Bone marrow (tissue), 2 donors: ENCODE measurements at regions not wholly inside any gene's neighbourhood (a gene's known extent, or its start where the extent isn't known, plus 50 kb on each side); places are given as distances from the start of the nearest gene placed in this dataset.
"Not testable (repeated sequence)": the region's sequence is repeated elsewhere in the genome, so short reads cannot be mapped to it uniquely, and the experiment has no call there.

Experiments
- DNase-seq, 2 donors: peaks; one replicate each; lab custom pipeline; 2025; lab: John Stamatoyannopoulos, UW

- no peak for DNase-seq
These were observed 243.8 kb upstream of the EPHA7 start for GRCh38 chr6:93663111-93663510.

DNA sequence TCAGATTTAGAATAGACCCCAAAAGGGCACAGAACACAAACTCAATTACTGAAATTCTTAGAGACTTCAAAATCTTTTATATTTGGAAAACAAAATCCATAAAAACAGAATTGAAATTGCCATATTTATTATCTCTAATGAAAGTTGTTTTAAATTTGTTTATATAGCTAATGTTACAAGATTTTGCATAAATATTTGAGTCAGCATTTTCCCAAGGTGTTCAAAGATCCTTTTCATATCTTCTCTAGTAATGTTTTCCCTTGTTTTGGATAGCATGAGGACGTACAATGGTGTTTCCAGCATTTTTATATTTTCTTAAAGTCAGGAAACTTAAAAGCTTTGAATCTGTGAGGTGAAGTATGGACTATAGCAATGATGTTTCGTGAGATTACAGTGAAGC is 235.2 kb upstream of the EPHA7 start:
- DNase-seq, result no peak

DNA sequence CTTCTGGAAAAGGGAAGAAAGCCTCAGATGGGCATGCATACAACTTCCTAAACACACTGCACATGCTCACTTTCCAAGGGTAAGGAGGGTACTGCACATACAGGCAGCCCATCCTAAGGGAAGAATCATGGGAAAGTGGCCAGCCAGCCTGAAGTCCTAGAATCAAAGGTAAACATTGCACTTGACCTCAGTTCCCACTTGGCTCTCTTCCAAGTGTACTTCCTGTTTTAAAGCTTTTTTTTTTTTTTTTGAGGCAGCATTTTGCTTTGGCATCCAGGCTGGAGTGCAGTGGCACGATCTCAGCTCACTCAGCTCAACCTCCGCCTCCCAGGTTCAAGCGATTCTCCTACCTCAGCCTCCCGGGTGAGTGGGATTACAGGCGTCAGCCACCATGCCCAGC is 225.3 kb upstream of the EPHA7 start:
- DNase-seq, result no peak

DNA sequence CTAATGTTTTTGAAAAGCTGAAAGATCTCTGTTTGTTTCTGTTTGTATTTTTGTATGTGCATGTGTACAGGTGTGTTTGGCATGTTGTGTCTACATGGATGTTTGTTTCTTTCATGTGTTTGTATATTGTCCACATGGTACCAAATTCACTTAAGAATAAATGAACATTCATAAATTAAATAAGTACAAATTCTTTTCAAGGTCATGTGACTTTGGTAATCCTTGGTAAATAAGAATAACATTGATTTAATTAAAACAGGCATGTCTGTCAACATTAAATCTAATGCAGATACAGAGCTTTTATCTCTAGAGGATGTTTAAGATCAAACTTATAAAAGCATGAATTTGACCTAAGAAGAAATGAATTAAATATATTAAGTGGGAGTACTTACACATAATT is 219.8 kb upstream of the EPHA7 start:
- DNase-seq, result no peak

- DNase-seq, result not testable (repeated sequence)
These were observed 217.8 kb upstream of the EPHA7 start for GRCh38 chr6:93636987-93637664.

- DNase-seq, result no peak
These were observed 205.0 kb upstream of the EPHA7 start for GRCh38 chr6:93624408-93624807.

DNA sequence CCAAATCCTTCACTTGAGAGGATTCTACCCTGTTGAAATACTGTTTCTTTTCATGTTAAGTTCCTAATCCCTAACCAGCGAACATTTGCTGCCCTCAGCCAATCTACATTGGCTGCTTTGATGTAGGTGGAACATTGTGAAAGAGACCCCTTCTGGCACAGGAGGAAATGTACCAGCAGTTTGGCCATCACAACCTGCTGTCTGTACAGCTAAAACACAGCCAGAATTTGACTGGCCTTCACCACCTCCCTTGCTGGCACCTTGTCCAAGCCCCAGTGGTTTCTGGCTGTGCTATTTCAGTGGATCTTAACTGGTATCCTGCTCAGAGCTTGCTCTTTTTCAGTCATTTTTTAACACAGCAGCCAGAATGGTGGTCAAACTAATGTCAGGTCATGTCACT is 202.1 kb upstream of the EPHA7 start:
- DNase-seq, result no peak

DNA sequence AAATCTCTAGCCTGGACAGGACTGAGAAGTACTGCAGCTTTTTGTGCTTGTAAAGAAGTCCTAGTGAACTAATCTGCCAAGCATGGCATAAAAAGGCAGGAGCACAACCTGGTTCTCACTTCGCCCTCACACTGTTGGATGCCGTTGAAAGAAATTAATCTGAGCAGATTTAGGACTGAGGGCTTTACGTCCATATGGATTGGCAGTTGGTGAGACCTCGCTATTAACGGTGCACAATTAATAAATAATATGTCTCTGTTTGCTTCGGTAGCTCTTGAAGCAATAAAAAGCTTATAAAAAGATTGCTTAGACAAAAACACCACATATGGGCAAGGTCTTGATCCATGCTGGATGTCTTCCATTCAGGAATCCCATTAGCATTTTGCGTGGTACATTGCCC is 185.6 kb upstream of the EPHA7 start:
- DNase-seq, result no peak

DNA sequence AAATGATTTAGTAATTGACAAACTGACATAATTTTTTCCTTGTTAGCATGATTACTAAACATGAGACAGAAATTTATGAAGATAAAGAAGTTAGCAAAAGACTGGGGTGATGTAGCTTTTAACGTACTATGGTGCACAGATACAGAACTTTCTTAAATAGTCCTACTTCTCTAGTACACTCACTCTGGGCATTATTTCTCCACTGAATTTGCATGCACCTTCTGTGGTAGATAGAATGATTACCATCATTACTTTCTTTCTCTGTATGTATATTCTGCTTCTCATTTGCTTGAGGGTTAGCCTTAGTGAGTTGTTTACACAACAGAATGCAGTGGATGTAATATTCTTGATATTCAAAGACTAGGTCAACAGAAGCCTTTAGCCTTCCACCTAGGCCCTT is 173.1 kb upstream of the EPHA7 start:
- no peak for DNase-seq

DNA sequence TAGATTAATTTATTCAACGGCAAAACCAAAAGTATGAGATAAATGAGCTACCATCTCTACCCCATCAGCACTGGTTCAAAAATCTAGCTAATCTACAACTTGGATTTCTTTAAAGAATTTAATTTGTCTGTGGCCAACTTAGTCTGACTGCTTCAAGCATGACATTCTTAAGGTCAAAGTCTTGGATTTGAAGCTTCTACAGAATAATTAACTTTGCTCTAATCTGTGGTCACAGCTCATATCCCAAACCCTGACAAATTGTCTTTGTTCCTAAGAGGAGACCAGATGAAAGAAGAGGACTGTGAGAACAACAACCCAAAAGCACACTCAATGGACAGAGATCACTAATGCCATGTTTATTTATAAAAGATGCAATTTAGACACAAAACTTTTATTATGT is 166.9 kb upstream of the EPHA7 start:
- no peak for DNase-seq

GRCh38 chr6:93584300-93584699 is 164.9 kb upstream of the EPHA7 start:
- DNase-seq, result no peak

DNA sequence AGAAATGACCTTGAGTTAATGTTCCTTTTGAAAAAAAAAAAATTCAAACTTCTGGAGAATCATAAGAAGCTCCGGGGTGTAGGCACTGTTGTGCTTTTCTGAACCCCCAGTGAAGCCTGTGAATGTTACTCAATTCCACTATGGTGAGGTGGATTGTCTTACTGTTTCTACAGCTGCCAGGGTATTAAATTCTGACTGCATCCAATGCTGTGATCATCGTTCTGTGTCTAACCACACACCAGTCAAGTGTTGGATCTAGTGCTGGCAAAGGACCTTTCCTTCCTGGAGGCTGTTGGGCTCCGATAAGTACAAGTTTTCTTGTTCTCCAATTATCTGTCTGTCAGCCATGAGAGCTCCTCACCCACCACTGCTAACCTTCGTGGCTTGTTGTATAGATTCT is 162.0 kb upstream of the EPHA7 start:
- DNase-seq, result no peak

DNA sequence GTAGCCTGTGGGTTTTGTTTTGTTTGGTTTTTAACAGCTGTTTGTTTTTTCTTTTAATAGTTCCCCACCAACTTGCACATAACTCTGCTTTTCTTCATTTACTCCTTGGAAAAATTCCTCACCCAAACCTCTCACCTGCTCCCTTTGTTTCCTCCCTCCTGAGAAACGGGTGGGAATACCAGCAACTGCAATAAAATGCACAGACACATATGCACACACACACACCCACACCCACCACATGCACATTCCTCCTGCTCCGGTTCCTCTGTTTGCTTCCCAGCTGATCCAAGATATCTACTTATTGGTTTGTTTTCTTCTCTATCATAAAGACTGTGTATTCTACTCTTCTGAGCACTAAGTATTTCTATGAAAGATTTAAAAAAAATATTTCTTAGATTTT is 161.1 kb upstream of the EPHA7 start:
- DNase-seq, result no peak

DNA sequence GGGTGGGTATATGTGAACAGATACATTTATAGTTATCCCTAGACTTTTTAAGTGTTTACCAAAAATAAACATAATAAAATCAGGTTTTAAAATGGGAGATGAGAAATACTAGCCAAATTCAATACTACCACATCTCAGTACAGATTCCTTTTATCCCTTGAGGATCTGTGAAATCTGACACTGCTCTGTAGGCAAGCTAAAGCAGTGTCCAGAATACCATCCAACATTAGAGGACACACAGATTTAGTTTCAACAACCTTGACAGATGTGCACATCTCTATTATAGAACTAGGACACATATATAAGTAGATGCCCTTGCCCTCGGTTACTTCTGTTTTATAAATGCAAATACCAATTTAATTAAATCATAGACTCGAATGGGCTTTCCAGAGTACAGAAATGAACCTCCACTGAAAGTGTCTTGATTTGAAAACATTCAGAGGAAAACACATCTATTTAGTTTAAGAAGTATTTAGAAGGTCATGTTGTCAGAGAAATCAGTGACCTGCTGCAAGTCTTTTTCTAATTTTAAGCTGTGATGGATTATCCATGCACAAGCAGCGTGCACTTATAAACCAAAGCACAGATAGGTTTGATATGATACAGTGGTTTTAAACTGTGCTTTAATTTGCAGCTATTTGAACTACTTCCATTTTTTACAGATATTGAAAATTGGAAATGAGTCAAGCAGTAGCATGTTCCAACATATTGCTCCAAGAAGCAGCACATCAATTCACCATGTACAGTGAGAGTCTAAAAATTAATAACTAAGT is 156.3 kb upstream of the EPHA7 start:
- DNase-seq, result no peak

- DNase-seq, result no peak
These were observed 154.9 kb upstream of the EPHA7 start for GRCh38 chr6:93574299-93574698.

DNA sequence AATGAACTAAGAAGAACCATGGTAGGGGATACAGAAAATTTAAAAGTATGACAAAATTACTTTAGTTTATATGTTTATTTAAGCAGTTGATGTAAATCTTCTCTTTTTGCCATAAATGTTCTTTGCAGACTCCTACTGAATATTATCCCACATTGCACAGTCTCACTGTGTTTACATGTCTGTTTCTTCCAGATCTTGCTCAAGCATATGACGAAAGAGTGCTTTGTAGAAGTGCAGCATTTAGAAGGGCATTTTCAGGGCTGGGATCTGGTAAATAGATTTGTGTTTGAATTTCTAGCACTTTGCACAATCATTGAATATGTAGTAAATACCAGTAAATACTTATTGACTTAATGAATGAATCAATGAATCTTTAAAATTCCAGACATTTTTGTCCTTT is 152.0 kb upstream of the EPHA7 start:
- no peak for DNase-seq

- DNase-seq, result no peak
These were observed 148.8 kb upstream of the EPHA7 start for GRCh38 chr6:93568169-93568568.

GRCh38 chr6:93567164-93567563 is 147.8 kb upstream of the EPHA7 start:
- no peak for DNase-seq

- no peak for DNase-seq
These were observed 146.9 kb upstream of the EPHA7 start for GRCh38 chr6:93566285-93566684.

DNA sequence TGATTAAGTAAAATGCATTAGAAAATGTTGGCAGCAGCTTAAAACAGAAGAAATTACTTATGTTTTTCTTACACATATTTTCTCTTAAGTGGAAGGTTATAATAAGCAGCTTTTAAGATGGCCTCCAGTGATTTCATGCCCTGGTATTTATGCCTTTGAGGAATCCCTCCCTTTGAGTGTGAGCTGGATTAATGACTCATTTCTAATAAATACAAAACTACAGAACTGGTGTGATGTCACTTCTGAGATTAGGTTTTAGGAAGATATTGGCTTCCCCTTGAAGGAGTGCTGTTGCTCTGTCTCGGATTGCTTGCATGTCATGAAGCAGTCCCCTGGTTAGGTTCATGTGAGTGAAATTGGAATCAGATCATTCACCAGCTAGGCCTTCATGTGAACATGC is 143.2 kb upstream of the EPHA7 start:
- no peak for DNase-seq

DNA sequence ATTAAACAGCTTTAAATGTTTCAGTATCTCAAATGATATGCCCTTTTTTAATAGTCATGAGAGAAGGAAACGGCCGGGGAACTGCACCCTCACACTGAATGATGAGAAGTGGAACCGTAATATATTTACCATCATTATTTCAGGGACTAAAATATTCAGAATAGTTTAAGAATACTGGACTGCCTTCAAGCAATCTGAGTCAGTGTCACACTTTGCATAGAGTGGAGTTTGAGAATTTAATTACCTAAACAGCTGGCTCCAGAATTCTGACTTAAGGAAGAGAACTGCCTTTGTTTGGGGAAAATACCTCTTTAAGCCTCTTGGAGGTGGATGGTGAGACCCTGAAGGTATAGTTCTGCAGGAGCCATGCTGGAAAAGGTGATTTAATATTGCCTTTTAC is 135.9 kb upstream of the EPHA7 start:
- no peak for DNase-seq

DNA sequence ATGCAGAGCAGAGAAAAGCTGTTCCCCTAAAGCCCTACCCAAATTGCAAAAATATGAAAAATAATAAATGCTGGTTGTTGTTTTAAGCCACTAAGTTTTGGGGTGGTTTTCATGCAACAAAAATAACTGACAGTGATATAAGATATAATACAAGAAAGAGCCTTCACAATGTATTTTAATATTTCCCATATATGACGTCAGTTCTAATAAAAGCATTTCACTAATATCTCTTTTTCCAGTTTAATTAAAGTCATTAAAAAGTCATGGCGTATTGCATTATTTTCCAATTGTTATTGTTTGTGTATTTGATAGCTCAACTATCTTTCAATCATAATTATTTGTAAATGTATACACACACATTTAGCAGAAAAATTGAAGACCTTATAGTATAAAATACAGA is 134.7 kb upstream of the EPHA7 start:
- no peak for DNase-seq

GRCh38 chr6:93550551-93551276 is 131.4 kb upstream of the EPHA7 start:
- DNase-seq, result no peak
